ENCODE measurements at regions not wholly inside any gene's neighbourhood (a gene's known extent, or its start where the extent isn't known, plus 50 kb on each side); places are given as distances from the start of the nearest gene placed in this dataset.
"Not testable (repeated sequence)": the region's sequence is repeated elsewhere in the genome, so short reads cannot be mapped to it uniquely, and the experiment has no call there.

DNA sequence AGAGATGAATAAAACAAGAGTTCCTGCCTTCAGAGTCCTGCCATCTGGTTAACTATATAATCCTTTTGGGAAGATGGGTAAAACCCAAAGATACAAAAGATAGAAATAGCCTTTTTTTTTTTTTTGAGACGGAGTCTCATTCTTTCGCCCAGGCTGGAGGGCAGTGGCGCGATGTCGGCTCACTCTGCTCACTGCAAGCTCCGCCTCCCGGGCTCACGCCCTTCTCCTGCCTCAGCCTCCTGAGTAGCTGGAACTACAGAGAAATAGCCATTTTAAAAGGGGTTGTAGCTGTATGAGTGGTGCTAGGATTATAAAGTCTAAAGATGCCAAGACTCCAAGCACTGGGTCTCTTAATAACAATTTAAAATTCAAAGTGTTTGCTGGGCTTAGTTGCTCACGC lies 97.2 kb downstream of the KDR start:
- H3K36me3 Mint-ChIP-seq (ENCODE audit: insufficient read depth): no peaks in the 10 kb centered on the region
- no peak overlapping the region for H3K27ac Mint-ChIP-seq
- no peak for ATAC-seq (replicated peaks)
- H3K4me3 Mint-ChIP-seq: no peak overlapping the region
- H3K27me3 Mint-ChIP-seq: peaks cover 0 to 8% of the 10 kb centered on the region in 2 donors
- H3K4me1 Mint-ChIP-seq (ENCODE audit: low read depth in 2 of 2): no peaks in the 10 kb centered on the region
- no peaks in the 10 kb centered on the region for H3K9me3 Mint-ChIP-seq
- DNase-seq: no peak

DNA sequence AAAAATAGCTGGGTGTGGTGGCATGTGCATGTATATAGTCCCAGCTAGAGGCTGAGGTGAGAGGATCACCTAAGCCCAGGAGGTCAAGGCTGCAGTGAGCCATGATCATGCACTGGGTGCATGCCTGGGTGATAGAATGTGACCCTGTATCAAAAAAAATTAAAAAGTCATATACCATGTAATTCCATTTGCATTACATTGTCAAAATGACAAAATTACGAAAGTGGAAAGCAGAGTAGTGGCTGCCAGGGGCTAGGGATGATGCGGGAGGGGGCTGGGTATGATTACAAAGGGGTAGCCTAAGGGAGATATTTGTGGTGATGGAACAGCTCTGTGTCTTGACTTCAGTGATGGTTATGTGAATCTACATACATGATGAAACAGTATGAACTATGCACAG lies 97.8 kb downstream of the KDR start:
- Mint-ChIP-seq H3K27me3 (peaks cover 0 to 2% of the 10 kb centered on the region in 2 donors), H3K36me3 (ENCODE audit: insufficient read depth) (no peaks in the 10 kb centered on the region), H3K4me1 (ENCODE audit: low read depth in 2 of 2) (no peaks in the 10 kb centered on the region), H3K27ac (no peak overlapping the region), H3K4me3 (no peak overlapping the region), H3K9me3 (no peaks in the 10 kb centered on the region)
- ATAC-seq (replicated peaks) (no peak), DNase-seq (no peak)

DNA sequence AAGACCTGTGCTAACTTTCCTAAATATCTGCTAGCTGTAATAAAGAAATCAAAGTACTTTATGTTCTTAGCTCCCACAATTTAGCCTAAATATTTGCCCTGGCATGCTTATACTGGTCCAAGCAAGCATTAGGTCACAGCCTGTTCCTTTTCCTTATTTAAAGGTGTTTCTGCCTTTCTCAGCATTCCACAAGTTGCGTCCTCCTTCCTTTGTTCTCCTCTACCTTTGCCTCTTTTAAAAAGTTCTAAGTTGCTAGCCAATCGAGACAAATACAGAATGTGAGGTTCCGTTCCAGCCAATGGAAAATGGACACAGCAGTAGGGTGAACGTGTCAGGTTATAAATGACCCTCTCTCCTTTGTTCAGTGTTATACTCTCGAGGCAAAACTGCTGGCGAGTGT lies 99.9 kb downstream of the KDR start:
- H3K9me3 Mint-ChIP-seq; H3K27ac Mint-ChIP-seq; H3K36me3 Mint-ChIP-seq (ENCODE audit: insufficient read depth); ATAC-seq (replicated peaks); H3K27me3 Mint-ChIP-seq; H3K4me1 Mint-ChIP-seq (ENCODE audit: low read depth in 2 of 2); H3K4me3 Mint-ChIP-seq; DNase-seq: not testable (repeated sequence)

DNA sequence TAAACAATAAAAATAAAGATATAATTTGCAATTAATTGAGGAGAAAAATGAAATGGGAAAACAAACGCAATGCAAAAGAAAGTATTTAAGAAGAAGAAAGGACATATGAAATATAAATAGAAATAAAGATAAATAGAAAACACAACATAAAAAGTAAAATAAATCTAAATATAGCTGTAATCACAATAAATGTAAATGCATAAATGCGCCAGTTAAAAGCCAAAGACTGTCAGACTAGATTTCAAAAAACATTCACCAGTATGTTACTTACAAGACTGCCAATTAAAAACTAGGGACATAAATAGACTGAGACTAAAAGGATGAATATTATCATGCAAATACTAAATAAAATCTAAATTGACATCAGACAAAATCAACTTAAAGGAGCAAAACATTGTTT lies 102.4 kb downstream of the KDR start:
- no peak for ATAC-seq (replicated peaks)
- Mint-ChIP-seq H3K27me3 (peaks cover 0 to 10% of the 10 kb centered on the region in 2 donors), H3K27ac (no peak overlapping the region), H3K9me3 (peaks cover 0 to 6% of the 10 kb centered on the region in 2 donors), H3K4me3 (no peak overlapping the region), H3K4me1 (ENCODE audit: low read depth in 2 of 2) (no peaks in the 10 kb centered on the region), H3K36me3 (ENCODE audit: insufficient read depth) (no peaks in the 10 kb centered on the region)
- DNase-seq: no peak

DNA sequence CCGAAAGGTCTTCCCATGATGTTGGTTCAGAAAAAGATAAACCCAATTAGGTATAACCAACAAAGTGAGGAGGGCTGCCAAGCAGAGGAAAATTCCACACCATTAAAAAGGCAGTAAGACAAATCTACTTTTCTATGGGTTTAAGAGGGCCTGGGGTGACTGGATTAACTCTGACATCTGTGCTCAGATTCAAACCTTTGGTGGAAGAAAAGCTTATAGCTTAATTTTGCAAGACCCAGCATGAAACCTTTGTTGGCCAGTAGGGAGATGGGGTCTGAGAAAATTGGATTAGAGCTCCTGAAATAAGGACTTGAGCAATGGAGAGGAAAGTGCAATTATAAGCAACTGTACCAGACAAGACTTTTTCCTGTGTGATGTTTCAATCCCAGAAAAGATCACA lies 104.2 kb downstream of the KDR start:
- Mint-ChIP-seq H3K4me1 (ENCODE audit: low read depth in 2 of 2) (no peaks in the 10 kb centered on the region), H3K36me3 (ENCODE audit: insufficient read depth) (no peaks in the 10 kb centered on the region), H3K9me3 (peaks cover 0 to 6% of the 10 kb centered on the region in 2 donors), H3K4me3 (no peak overlapping the region), H3K27me3 (peaks cover 0 to 10% of the 10 kb centered on the region in 2 donors), H3K27ac (no peak overlapping the region)
- ATAC-seq (replicated peaks): no peak
- no peak for DNase-seq

DNA sequence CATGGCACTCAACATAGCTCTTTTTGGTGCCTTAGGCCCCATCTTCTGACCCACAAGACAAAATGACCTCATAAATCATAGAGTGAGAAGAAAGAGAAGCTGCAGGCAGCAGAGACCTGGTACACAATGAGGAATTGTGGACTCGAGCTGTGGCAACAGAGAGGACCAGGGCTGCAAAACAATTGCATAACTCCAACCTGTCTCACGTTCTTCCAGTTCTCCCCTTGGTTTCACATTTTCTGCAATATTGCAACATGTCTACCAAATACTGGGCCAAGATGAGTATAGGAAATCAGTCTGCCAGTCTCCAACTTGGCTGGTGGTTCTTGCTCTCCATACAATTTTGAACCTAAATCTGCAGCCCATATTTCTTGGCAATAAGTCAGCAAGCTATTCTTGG lies 105.3 kb downstream of the KDR start:
- Mint-ChIP-seq H3K27me3 (peaks cover 0 to 10% of the 10 kb centered on the region in 2 donors), H3K4me1 (ENCODE audit: low read depth in 2 of 2) (no peaks in the 10 kb centered on the region), H3K27ac (no peak overlapping the region), H3K36me3 (ENCODE audit: insufficient read depth) (no peaks in the 10 kb centered on the region), H3K4me3 (no peak overlapping the region), H3K9me3 (peaks cover 0 to 6% of the 10 kb centered on the region in 2 donors)
- no peak for ATAC-seq (replicated peaks)
- DNase-seq: no peak

DNA sequence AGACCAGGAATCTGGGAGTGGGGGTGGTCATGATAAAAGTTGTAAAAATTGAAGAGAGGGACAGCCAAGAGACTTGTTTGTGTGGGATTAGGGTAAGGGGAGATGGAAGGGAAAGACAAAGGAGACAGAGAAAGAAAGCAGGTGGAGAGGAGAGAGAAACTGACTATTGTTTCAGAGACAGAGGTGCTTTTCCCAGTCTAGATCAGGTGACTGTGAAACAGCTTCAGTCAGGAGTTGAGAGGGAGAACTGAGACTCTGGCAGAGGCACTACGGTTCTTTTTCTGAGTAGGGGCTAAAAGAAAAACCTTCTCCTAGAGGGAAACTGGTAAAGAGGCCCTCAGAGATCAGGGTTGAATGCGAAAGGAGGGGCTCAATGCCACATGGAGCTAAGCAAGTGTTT lies 106.4 kb downstream of the KDR start:
- H3K27ac Mint-ChIP-seq: no peak overlapping the region
- no peaks in the 10 kb centered on the region for H3K36me3 Mint-ChIP-seq (ENCODE audit: insufficient read depth)
- H3K4me3 Mint-ChIP-seq: no peak overlapping the region
- peaks cover 0 to 10% of the 10 kb centered on the region in 2 donors for H3K27me3 Mint-ChIP-seq
- H3K4me1 Mint-ChIP-seq (ENCODE audit: low read depth in 2 of 2): no peaks in the 10 kb centered on the region
- no peak for DNase-seq
- ATAC-seq (replicated peaks): no peak
- peaks cover 0 to 6% of the 10 kb centered on the region in 2 donors for H3K9me3 Mint-ChIP-seq

DNA sequence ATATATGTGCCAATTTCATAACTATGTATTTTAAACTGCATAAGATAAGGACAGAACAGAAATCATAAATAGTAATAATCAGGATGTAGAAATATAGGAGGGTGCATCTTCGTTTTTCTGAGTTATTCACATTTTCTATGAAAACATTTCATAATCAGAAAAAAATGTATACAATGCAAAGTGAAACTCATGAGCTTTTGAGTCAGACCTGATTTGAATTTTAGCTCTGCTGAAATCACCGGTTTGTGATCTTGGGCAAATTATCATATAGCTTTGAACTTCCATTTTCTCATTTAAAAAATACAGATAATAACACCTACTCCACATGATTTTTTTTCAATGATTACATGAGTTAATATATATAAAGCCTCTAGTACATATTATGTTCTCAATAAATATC lies 106.9 kb downstream of the KDR start:
- H3K4me3 Mint-ChIP-seq: no peak overlapping the region
- no peak overlapping the region for H3K27ac Mint-ChIP-seq
- H3K27me3 Mint-ChIP-seq: peaks cover 0 to 10% of the 10 kb centered on the region in 2 donors
- H3K36me3 Mint-ChIP-seq (ENCODE audit: insufficient read depth): no peaks in the 10 kb centered on the region
- H3K4me1 Mint-ChIP-seq (ENCODE audit: low read depth in 2 of 2): no peaks in the 10 kb centered on the region
- peaks cover 0 to 6% of the 10 kb centered on the region in 2 donors for H3K9me3 Mint-ChIP-seq
- no peak for DNase-seq
- no peak for ATAC-seq (replicated peaks)

DNA sequence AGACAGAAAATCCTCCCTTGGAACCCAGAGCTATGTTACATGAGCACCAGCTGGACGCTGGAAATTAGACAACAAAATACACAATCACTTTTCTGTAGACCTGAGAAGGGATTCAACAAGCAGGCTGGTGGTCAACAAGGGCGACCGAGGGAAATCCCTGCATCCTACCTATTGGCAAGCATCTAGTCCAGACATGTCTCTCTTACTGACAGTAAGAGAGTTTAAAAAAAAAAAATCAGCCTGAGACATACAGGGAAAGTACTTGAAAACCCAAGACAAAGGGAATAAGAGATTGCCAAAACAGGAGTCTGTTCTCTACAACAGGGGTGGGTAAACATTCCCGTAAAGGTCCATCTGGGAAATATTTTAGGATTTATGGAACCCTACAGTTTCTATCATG lies 108.0 kb downstream of the KDR start:
- Mint-ChIP-seq H3K4me3 (no peak overlapping the region), H3K27me3 (peaks cover 0 to 10% of the 10 kb centered on the region in 2 donors), H3K9me3 (peaks cover 0 to 6% of the 10 kb centered on the region in 2 donors), H3K4me1 (ENCODE audit: low read depth in 2 of 2) (no peaks in the 10 kb centered on the region), H3K27ac (no peak overlapping the region), H3K36me3 (ENCODE audit: insufficient read depth) (no peaks in the 10 kb centered on the region)
- ATAC-seq (replicated peaks) (no peak), DNase-seq (no peak)

DNA sequence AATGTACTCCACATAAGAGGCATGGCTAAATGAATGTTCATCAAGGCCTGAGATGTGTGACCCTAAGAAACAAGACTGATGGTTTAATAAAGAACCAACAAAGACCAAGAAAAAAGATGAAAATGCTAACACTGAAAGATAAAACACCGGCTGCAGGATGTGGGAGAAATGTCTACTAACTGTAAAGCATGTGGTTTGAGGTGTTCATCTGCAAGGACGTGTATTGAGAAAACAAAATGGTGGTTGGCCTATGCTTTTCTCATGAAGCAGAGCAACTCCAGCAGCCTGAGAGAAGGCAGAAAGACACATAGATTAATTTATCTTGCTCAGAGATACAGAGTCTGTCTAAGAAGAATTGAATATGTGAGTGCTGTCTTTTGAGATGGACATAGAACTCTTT lies 109.3 kb downstream of the KDR start:
- Mint-ChIP-seq H3K27ac (no peak overlapping the region), H3K9me3 (peaks cover 0 to 6% of the 10 kb centered on the region in 2 donors), H3K4me3 (no peak overlapping the region), H3K4me1 (ENCODE audit: low read depth in 2 of 2) (no peaks in the 10 kb centered on the region), H3K36me3 (ENCODE audit: insufficient read depth) (no peaks in the 10 kb centered on the region), H3K27me3 (no peaks in the 10 kb centered on the region)
- no peak for ATAC-seq (replicated peaks)
- DNase-seq: no peak

DNA sequence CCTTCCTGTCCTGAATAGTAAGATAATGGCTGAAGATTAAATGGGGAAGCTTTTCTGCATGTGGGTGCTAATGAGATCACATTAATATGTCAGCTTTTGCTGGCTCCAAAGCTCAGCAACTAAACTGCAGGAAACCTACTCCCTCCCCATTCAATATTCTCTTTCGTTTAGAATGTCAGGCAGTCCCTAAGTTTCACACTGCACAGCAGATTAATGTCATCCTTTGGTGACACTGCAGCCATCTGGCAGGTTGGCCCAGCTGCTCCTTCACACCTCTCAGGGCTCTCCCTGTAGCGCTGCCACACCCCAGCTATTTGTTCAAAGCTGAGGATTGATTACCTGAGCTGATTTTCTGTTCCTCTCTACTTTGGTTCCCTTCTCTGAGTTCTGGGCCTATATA lies 110.5 kb downstream of the KDR start:
- H3K36me3 Mint-ChIP-seq (ENCODE audit: insufficient read depth): no peaks in the 10 kb centered on the region
- H3K4me1 Mint-ChIP-seq (ENCODE audit: low read depth in 2 of 2): no peaks in the 10 kb centered on the region
- H3K9me3 Mint-ChIP-seq: peaks cover 6 to 8% of the 10 kb centered on the region in 2 donors
- DNase-seq: no peak
- no peak overlapping the region for H3K4me3 Mint-ChIP-seq
- H3K27me3 Mint-ChIP-seq: no peaks in the 10 kb centered on the region
- ATAC-seq (replicated peaks): no peak
- no peak overlapping the region for H3K27ac Mint-ChIP-seq

DNA sequence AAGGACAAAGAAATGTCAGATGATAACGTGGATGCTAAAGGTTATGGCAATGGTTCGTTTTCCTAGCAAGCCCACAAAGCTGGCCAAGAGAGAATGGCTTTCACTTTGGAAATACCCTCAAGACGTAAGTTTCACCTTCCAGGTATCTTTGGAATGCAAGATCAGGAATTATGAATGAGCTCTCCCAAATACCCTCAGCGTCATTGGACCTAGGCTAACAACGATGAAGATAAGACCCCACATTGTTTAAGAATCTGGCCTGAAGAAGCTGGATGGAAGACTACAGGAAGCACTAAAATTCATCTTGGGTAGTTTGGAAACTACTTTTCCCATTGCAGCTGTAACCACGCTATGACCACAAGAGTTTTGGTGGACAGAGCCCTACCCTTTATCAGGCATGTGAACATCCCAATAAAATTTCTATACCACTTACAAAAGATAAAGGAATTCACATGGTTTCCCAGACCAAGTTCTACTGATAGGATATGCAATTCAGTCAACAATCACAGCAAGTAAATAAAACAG lies 111.9 kb downstream of the KDR start:
- H3K4me1 Mint-ChIP-seq (ENCODE audit: low read depth in 2 of 2): no peaks in the 10 kb centered on the region
- H3K9me3 Mint-ChIP-seq: peaks cover 10% of the 10 kb centered on the region in 2 donors
- DNase-seq (no peak), ATAC-seq (replicated peaks) (no peak)
- H3K27ac Mint-ChIP-seq: no peak overlapping the region
- H3K27me3 Mint-ChIP-seq: no peaks in the 10 kb centered on the region
- H3K36me3 Mint-ChIP-seq (ENCODE audit: insufficient read depth): no peaks in the 10 kb centered on the region
- no peak overlapping the region for H3K4me3 Mint-ChIP-seq

DNA sequence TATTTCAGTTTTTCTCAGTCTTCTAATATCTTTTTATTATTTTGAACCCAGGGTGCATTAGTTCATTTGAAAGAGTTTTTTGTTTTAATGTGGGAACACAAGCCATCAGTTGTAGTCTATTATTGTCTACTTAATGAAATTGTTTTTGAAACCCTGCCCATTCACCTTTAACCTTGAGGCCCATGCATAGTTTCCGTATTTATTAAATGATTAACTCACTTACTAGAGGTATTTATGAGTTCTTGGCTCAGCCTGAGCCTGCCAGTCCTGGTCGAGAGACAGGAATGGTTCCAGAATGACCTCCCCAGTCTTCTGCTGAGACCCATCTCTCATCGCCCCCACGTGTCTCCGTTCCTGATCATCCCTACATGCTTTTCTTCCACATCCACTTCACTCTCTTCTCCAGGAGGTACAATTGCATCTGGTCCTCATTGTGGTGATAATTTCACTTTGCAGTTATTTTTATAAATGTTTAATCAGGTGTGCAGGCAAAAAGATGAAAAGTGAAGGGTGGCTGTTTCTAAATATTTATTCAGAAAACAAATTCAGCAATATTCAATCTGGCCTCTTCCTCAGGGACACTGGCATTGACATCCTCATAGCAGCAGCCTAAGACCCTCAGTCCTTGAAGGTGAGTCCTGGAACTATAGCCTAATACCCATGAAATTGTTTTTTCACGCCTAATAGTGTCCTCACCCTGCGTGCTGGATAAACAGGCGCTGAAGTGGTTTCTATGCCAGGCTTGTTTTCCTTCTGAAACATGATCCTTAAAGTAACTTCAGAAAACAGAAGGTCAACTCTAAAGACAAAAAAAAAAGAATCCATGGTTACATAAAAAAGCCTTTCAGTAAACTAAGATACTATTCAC lies 112.8 kb downstream of the KDR start:
- no peak overlapping the region for H3K4me3 Mint-ChIP-seq
- ATAC-seq (replicated peaks) (no peak), DNase-seq (no peak)
- no peak overlapping the region for H3K27ac Mint-ChIP-seq
- peaks cover 10% of the 10 kb centered on the region in 2 donors for H3K9me3 Mint-ChIP-seq
- no peaks in the 10 kb centered on the region for H3K36me3 Mint-ChIP-seq (ENCODE audit: insufficient read depth)
- H3K27me3 Mint-ChIP-seq: no peaks in the 10 kb centered on the region
- H3K4me1 Mint-ChIP-seq (ENCODE audit: low read depth in 2 of 2): no peaks in the 10 kb centered on the region

DNA sequence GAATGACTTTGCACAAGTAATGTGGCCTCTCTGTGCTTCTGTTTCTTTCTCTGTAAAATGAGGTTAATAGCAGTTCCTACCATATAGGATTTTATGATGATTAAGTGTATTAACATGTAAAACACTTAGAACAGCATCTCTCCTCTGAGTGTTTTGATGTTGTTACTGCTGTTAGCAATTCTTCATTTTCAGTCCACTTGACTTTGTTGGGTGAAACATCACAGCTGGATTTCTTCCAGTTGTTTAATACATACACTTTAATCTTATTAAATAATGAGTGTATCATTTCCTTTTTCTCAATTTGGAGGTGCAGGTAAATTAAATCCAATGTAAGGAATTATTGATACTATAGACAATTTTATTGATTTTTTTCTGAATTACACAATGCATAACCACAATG lies 113.6 kb downstream of the KDR start:
- DNase-seq (no peak), ATAC-seq (replicated peaks) (no peak)
- no peaks in the 10 kb centered on the region for H3K27me3 Mint-ChIP-seq
- H3K4me3 Mint-ChIP-seq: no peak overlapping the region
- no peak overlapping the region for H3K27ac Mint-ChIP-seq
- H3K36me3 Mint-ChIP-seq (ENCODE audit: insufficient read depth): no peaks in the 10 kb centered on the region
- peaks cover 10% of the 10 kb centered on the region in 2 donors for H3K9me3 Mint-ChIP-seq
- no peaks in the 10 kb centered on the region for H3K4me1 Mint-ChIP-seq (ENCODE audit: low read depth in 2 of 2)
